PC-3 (cell line): ENCODE measurements at regions not wholly inside any gene's neighbourhood (a gene's known extent, or its start where the extent isn't known, plus 50 kb on each side); places are given as distances from the start of the nearest gene placed in this dataset.

Experiments used
- CTCF ChIP-seq: fragments of 300-600 bp; sonication (generic); conservative IDR thresholded peaks from 2 replicates; pipeline ENCODE4 v1.5.1; 2017; ENCODE audit warnings: antibody characterized with exemption, low read depth, mild to moderate bottlenecking, low read length
- EZH2phosphoT487 ChIP-seq: fragments of 300-600 bp; sonication (generic); IDR thresholded peaks from 2 replicates; pipeline ENCODE4 v1.6.1; 2018; ENCODE audit warnings: mild to moderate bottlenecking, antibody characterized with exemption, low read length, borderline replicate concordance

GRCh38 chr1:4028139-4028501, 128.0 kb upstream of the C1orf174 start:
- no peak for TF ChIP-seq CTCF
- TF ChIP-seq EZH2phosphoT487 = no peak
